NB4 (cell line): ENCODE measurements at regions not wholly inside any gene's neighbourhood (a gene's known extent, or its start where the extent isn't known, plus 50 kb on each side); places are given as distances from the start of the nearest gene placed in this dataset.

Experiments
- CTCF ChIP-seq: IDR thresholded peaks from one replicate; pipeline ENCODE4 v1.5.1; 2012; ENCODE audit warnings: low read depth, low read length
- MAX ChIP-seq: IDR thresholded peaks from 2 replicates; pipeline ENCODE4 v1.6.1; 2011; ENCODE audit warnings: low read depth, low read length

GRCh38 chr10:111425459-111425858 is 348.6 kb downstream of the ADRA2A start:
- TF ChIP-seq CTCF (no peak), MAX (no peak)
